GM18520 (cell line): ENCODE measurements at regions not wholly inside any gene's neighbourhood (a gene's known extent, or its start where the extent isn't known, plus 50 kb on each side); places are given as distances from the start of the nearest gene placed in this dataset.

ENCODE experiments used
- ATAC-seq: cut with Tn5 transposase; IDR thresholded peaks from one replicate; pipeline ENCODE4 v1.9.1; 2021; ENCODE audit not compliant: unreplicated experiment

DNA sequence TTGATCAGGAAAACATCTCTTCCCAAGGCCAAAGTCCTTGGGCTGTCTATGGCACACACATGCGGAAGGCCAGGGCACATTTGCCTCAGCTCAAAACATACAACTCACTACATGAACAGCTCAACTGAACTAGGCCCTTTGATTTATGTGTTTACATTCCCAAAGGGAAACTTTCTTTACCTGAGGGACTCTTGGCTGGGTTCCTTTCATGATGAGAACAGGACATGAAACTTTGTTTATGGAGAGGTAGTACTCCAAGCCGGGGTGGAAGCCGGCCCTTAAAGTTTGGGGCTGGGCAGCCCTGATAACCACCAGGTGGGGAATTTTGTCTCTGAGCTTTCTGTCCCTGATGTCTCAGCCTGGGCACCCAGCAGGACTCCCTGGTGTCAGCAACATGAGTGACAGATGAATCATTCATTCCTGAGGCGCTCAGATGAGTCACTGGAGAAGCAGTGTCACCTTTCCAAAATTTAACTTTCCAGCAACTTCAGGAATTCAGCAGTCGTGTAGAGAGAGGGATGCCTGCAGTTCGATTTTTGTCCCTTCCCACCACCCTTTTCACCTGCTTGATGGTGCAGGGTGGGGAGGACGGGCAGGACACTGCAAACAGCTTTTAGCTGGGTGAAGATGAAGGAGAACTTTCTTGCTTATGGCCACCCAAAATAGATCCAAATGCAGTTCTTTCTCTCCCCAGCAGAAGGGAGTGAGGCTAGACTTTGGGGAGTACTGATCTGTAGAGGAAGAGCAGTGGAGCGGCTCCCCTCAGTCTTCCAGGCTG lies 331.6 kb downstream of the DYSF start:
- ATAC-seq: no peak

DNA sequence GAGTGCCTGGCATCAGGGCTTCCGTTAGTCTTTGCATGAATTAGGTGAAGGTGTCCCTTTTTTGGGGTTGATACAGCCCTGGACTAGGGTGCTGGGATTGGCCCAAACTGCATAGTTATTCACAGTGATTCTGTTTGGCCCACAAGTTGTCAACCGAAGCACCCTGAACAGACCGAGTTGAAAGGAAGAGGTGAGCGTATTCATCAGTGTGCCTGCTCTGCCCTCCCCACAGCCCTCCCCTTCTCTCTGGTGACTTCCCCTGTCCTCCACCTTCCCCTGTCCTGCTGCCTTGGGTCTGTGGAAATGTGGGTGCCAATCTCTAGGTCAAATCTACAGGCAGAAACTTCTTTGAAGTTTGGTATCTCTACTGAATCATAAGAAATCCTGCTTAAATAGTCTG lies 330.5 kb downstream of the DYSF start:
- no peak for ATAC-seq

DNA sequence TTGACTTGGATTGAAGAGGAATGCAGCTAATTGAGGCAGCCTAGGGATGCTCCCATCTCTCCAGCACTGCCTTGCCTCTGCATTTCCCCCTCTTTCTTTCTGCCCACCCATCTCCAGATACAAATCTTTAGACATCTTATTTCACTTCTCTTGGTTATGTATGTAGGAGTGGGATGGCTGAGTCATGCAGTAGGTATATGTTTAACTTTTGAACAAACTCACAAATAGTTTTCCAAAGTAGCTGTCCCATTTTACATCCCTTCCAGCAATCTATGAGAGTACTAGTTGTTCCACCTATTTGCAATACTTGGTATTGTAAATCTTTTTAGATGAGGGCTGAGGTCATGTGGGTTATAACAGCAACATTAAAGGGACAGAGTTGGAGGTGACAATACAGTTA lies 329.9 kb downstream of the DYSF start:
- ATAC-seq: no peak

DNA sequence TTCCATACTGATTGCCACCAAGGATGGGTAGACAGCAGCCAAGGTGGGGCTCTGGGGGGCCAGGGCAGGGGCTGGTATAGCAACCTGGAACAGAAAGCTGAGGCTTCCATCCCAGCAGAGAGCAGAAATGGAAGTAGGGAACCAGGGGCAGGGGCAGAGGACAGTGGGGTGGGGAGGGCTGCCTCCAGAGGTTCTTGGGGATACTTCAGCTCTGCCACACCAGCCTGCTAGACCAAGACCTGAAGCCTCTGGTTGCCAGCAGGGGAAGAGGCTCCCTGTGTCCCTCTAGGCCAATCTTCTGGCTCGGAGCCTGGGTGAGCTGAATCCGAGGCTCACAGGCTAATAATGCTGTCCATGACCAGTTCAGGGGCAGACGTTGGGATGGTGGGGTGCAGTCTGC lies 329.0 kb downstream of the DYSF start:
- ATAC-seq: no peak

DNA sequence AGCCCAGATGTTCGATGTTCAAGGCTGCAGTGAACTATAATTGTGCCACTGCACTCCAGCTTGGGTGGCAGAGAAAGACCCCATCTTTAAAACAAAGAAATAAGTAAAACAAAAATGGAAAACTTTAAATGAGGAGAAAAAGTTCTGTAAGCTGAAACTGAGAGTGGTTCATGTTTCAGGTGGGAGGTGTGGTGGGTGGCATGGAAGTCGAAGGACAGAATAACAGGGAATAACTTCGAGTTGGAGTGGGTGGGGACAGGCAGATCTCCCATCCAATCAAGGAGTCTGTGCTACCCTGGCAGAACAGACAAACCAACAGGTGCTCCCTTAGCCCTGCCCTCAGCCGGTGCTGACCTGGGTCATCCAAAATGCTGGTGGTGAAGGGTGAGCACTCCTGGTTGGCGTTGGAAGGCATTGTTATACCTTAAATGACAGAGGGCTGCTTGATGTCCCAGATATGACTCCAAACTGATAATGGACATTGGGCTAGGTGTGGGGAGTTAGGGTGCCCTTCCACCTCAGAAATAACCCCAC lies 328.4 kb downstream of the DYSF start:
- no peak for ATAC-seq

DNA sequence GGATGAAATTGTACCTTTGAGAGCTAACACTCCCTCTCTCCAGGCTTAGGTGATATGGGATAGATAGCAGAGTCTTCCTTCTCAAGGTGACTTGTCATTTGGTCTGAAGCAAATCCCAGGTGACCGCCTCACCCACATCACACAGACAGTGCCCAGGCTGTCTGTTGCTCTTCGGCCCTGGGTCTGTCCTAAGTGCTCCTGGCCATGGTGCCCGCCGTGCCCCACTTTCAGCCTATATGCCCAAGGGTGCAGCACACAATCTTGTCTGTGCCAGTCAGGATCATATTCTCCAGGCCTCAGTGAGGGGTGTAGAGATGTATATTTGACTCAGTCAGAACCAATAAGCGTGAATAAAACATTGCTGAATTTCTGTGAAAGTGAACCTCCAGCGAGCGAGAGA lies 326.8 kb downstream of the DYSF start:
- ATAC-seq: no peak

DNA sequence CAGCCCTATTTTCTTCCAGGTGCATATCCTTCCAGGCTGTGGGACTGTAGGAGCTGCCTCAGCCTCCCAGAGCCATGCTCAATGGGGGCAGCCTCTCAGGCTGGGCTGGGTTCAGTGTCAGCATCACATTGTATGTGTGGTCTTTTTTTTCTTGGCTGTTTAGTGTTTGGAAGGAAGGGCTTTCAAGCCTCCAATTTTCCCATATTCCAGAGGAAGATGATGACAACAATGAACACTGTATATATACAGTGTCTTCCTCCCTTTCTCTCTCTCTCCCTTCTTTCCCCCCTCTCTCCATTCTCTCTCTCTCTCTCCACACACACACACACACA lies 326.4 kb downstream of the DYSF start:
- ATAC-seq: no peak

DNA sequence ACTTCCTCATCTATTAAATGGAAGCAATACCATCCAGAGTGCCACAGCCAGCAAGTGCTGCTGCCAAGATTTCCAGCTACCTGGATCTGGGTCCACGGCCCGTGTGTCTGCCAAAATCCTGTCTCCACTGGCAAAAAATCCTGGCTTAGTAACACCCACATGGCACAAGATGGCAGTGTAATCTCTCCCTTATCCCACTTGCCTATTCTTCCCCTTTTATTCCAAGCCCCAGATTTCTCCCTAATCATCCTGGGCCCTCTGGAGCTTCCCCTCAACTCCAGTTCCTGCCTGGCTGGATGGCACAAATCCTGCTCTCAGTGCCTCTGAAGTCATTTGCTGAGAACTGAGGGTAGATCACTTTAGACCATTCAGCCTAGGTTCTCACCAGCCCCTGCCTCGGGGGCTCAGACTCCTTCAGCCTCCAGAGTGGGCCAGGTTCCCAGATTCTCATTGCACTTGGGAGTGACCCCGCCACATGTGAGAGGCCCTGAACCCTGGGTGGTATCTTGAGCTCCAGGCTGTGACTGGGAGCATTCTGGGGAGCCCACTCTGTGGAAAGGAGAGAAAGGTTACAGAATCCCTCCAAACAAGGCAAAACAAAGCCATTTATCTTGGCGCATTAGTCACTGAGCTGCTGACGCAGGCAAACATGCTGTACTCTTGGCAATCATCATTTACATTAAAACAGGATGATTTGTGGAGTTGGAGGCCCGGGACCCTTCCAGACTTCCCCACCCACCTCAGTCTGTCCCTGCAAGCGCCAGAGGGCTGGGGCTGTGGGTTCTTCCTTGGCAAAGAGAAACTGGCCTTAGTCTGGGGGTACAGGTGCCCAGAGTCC lies 325.8 kb downstream of the DYSF start:
- no peak for ATAC-seq

DNA sequence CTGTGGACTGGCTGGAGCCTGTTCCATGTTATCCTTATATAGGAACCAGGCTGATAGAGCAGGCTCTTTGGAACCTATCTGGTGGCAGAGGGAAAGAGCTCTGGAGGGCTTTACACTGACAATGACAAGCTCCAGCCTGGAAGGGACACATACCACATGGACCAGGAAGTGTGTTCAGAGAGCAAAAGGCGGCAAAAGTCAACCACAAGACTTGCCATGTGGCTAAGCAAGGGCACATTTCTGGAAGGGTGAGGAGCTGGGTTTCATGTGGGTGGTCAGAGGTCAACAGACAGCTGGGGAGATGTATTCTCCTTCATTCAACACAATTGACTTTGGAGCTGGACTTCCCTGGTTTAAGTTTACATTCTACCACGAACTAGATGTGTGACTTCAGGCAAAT lies 325.2 kb downstream of the DYSF start:
- no peak for ATAC-seq

DNA sequence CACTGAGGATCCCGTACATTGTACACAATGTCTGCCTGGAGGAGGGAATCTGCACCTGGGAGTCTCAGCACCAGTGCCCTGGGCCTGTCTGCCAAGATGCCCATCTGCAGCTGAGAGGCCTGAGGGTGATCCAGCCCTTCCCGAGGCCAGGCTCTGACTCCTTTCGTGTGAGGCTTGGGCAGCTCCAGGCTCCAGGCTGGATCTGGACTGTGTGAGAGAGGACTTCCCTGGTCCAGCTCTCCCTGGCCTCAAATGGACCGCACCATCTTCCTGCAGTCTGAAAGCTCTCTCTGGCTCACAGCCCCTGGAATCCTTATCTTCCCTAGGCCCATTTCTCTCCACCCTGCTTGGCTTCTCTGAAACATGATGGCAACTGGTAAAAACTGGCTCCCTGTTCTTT lies 324.6 kb downstream of the DYSF start:
- ATAC-seq: no peak

DNA sequence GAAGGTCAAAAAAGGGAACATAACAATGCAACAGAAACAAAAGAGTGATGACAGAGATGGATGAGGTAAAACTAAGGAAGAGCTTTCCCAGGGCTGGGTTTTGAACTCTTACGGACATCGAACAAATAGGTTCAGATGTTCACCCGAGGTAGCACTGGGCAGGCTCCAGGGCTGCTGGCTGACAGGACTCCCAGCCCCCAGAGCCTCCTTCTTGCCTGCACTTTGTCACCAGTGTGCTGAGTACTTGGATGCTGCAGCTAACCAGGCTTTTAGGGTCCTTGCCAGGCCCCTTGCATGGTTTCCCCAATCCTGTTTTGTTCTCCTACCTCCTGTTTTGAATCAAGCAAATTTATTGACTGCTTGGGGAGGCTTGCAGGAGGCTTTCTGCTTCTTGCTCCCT lies 322.9 kb downstream of the DYSF start:
- no peak for ATAC-seq

DNA sequence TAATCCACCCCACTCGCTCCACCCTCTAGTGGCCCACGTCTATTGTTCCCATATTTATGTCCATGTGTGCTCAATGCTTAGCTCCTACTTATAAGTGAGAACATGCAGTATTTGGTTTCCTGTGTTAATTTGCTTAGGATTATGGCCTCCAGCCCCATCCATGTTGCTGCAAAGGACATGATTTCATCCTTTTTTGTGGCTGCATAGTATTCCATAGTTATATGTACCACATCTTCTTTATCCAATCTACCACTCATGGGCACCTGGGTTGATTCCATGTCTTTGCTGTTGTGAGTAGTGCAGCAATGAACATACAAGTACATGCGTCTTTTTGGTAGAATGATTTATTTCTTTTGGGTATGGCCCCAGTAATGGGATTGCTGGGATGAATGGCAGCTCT lies 319.9 kb downstream of the DYSF start:
- no peak for ATAC-seq

DNA sequence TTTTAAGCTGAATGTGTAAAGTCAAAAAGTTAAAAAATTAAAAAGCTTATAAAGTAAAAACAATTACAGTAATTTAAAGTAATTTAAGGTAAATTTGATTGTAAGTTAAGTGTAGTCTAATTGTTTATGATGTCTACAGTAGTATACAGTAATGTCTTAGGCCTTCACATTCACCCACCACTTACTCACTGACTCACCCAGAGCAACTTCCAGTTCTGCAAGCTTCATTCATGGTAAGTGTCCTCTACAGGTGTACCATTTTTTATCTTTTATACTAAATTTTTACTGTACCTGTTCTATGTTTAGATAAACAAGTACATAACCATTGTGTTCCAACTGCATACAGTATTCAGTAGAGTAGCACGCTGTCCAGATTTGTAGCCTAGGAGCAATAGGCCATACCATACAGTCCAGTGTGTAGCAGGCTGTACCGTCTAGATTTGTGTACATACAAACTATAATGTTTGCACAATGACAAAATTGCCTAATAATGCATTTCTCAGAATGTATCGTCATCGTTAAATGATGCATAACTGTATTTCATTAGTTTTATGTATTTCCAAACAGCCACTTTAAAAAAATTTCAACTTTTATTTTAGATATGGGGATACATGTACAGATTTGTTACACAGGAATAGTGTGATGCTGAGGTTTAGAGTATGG lies 319.3 kb downstream of the DYSF start:
- ATAC-seq: no peak

DNA sequence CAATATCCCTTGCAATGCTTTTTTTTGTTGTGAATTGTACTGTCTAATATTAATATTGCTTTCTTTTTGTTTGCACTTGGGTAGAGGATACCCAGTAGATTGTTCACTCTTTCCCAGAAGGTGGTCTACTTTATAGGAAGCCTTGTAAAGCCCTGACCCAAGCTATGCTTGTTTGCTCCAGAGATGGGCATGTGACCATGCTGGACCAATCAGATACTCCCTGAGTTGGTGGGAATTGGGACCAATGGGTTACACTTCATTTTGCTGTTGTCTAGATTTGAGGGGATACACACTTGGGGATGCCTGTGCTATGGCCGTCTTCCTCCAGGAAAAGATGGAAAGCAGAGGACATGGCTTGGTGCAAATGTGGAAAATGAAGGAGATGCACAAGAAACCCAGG lies 314.3 kb downstream of the DYSF start:
- no peak for ATAC-seq

DNA sequence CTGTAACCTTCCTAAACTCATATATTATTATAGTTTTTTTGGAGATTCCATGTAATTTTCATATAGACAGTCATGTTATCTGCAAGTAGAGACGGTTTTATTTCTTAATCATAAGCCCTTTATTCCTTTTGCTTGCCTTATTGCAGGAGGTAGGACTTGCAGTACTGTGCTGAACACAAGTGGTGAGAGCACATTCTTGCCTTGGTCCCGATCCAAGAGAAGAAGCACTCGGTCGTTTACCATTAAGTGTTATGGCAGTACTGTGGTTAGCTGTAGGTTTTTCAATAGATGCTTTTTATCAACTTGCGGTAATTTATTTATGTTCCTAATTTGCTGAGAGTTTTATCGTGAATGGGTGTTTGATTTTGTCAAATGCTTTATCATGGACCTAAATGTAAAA lies 305.7 kb downstream of the DYSF start:
- no peak for ATAC-seq

DNA sequence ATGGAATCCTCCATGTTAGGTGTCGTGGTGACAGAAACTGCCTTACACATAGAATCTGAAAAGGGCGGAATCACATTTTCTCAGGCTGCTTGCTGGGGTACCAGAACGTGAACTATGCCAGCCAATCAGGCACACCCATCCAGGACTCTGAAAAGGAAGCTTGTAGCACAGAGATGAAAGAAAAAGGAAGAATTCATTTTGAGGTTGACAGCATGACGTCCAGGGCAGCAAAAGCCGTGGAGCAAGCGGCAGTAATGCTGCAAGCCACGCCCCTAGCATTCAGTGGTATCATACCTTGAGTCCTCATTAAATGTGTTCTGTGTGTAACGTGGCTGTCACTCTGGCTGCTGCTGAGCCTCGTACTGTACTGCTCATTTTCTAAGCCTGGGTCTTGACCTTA lies 304.0 kb downstream of the DYSF start:
- ATAC-seq: no peak

DNA sequence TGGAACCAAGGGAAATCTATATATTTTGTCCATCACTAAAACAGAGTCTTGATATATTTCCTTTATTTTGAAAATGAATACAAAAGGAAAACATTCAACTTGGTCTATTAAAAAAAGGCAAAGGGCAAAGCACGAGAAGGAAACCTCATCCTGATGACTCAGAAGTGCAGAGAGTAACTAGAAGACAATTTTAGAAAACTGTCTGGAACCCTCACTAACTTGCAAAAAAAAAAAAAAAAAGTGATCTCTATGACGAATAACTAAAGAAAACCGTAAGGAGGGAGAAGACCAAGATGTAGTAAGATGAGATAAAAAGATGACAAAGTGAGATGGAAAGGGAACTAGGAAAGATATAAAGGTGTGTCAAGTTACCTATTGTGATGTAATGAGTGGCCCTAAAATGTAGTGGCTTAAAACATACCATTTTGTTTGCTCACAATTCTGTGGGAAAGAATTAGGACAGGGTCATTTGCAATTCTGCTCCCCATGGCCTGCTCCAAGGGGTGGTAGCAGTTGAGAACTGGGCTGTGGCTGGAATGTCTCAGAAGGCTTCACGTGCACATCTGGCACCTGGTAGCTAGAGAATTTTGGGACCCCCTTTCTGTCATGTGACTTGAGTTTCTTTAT lies 303.0 kb downstream of the DYSF start:
- no peak for ATAC-seq

DNA sequence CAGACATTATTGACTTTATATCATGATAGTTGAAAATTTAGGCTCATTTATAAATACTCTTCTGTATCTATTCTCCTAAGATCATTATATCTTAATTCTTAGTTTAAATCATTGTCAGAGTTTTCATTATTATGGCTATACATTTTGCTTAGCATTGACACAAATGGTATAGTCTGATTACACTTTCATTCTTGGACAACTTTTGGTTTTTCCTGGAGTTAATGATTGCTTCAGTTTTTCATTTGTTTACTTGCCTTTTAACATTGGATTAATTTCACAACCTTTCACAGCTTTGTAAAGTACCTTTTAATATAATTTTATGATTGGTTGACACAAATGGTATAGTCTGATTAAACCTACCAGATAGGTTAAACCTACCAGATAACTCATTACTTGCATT lies 298.2 kb downstream of the DYSF start:
- ATAC-seq: no peak

DNA sequence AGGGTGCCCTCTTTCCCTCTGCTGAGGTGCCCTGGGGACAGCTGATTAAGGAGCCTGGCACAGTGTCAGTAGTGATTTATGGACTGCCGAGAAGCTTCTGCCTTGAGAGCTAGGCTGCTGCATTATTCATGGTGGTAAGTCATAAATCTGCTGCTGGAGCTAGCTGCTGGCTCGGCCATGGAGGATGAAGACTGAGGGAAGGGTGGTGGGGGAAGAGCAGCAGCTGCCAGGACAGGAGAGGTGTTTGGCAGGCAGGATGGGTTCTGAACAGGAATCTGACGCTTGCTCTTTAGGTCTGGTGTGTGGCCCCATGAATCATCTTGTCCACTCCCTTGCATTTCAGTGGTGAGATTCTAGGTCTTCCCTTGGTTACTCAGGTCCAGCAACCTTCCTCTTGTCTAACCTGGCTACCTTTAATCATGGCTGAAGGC lies 296.3 kb downstream of the DYSF start:
- ATAC-seq: no peak

DNA sequence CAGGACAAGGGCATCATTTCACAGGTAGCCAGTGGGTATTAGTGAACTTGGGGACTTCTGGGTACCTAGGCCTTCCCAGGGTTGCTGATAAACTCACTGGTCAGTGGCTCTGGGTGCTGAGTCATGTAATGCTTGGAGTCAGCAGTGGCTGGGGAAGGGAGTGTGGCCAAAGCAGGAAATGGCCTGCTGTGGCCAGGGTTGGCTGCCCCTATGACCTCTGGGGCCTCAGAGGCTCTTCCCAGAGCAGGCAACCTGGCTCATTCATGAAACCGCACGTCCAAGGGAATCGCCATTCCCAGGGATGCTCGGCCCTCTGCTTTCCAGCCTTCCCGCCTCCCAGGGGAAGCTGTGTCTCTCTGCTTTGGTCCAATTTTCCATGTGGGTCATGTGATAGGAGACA lies 294.9 kb downstream of the DYSF start:
- no peak for ATAC-seq

DNA sequence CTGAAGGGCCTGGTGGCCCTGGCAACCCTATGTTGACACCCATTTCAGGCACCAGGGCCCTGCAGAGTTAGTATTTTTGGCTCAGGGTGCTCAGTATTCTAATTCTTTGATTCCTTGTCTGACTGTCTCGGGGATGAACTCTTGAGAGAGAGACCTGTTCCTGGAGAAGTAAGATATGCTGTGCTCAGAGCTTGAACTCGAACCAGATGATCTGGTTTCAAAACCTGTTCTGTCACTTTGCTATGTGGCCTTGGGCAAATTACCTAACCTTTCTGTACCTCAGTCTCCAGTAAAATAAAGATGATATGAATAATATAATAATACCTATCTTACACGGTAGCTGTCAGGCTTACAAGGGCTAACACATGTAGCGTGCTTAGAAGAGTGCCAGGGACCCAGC lies 294.2 kb downstream of the DYSF start:
- no peak for ATAC-seq
